OCI-LY7 (cell line): ENCODE measurements at regions not wholly inside any gene's neighbourhood (a gene's known extent, or its start where the extent isn't known, plus 50 kb on each side); places are given as distances from the start of the nearest gene placed in this dataset.

Source experiments
- CTCF ChIP-seq: fragments of 200-600 bp; sonication (generic); conservative IDR thresholded peaks from 2 replicates; pipeline ENCODE4 v1.5.1; 2014; ENCODE audit warnings: mild to moderate bottlenecking, antibody characterized with exemption, low read length, moderate library complexity, mixed read lengths
- EZH2phosphoT487 ChIP-seq: fragments of 200-600 bp; sonication (generic); IDR thresholded peaks from 2 replicates; pipeline ENCODE4 v1.6.1; 2018; ENCODE audit warnings: low read depth, borderline replicate concordance, mild to moderate bottlenecking, mixed run types, antibody characterized with exemption, low read length, moderate library complexity, mixed read lengths

GRCh38 chr4:138438608-138439007 is 196.5 kb upstream of the SLC7A11 start:
- TF ChIP-seq CTCF (no peak), EZH2phosphoT487 (no peak)
